Stimulated activated CD8-positive, alpha-beta memory T cell treated with anti-CD3 and anti-CD28 coated beads, Interleukin-15, amount 100 ng/mL, for 48 hours (primary cell): ENCODE measurements at regions not wholly inside any gene's neighbourhood (a gene's known extent, or its start where the extent isn't known, plus 50 kb on each side); places are given as distances from the start of the nearest gene placed in this dataset.

ENCODE experiments used
- DNase-seq, 2 donors: peaks; one replicate each; pipeline ENCODE4 v3.0.0-alpha.2; 2020; ENCODE audit warnings: low read depth in 2 of 2

DNA sequence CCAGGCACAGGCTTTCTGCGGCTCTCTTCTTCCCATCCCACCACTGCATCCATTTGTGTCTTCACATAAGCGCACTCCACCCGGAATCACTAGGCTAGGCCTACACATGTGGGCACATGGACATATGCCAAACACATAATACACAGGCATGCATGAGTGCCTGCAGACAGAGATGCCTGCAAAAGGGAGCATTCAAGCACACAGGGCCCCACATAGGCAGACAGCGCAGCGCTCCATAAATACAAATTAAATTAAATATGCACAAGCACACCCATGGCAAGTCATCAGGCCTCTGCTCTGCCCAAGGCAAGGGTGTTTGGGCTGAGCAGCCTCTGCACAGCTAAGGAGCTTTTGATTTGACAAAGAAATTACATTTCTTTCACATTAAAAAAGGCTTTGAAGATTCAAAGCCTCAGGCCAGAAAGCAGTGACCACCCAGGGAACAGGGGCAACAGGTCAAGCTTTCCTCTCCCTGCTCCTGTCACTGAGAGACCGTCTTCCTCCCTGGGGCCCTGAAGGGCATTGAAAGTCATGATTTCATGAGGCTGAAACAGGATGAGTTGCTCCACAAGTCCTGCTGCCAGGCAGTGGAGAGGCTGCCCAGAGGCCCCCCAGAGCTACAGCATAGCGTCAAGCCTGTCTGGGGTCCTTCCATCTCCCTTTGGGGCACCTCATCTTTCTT, 134.2 kb upstream of the LRFN2 start:
- DNase-seq: no peak

DNA sequence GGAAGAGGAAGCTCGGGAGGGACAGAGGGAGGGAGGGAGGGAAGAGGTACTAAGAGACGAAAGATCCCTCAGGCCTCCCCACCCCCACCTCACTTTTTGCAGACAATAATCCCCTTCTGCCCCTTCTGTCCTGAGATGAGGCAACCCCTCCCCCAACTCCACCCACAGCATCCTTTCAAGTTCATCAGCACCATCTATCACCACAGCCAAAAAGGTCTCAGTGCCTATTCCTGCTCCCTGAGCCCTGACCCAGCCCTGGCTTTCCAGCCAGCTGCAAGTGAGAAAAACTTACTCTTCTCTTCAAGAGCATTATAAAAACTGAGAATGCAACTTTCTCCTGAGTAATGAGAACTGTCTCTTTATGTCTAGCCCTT, 133.2 kb upstream of the LRFN2 start:
- DNase-seq: no peak

DNA sequence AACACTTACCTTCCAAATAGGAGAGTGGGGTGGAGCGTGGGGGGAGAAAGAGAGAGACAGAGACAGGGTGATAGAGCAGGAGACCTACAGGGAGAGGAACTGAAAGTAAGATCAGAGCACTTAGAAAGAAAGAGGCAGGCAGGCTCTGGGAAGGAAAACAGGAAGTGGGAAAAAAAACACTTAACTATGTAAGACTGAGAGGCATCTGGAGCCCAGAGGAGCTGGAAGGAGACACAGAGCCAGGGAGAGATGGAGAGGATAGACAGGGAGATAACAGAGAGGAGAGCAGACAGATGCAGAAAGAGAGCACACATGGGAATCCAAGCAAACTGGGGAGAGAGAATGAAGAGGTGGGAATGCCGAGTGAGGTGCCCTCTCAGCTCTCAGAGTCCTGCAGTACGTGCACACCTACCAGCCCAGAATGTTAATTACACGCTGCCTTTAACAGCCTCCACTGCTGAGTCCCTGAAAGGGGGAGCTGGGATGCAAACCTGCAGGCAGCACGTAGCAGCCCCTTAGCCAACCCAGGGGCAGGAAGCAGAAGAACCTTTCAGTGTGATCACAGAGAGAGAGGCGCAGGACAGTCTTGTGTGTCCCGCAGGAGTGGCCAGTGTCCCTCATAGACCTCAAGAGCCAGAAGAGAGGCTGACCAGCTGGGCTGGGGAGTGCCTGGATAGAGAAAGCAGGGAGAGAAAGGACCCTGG, 132.7 kb upstream of the LRFN2 start:
- DNase-seq: no peak

DNA sequence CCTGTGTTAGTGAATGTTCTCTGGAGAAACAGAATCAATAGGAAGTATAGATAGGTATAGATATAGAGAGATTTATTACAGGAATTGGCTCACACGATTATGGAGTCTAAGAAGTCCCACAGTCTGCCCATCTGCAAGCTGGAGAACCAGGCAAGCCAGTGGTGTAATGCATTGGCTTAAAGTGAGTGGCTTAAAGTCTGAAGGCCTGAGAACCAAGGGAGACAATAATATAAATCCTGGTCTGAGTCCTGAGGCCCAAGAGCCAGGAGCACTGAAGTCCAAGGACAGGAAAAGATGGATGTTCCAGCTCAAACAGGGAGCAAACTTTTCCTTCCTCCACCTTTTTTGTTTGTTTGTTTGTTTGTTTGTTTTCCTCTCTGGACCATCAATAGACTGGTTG, 131.2 kb upstream of the LRFN2 start:
- DNase-seq: no peak

DNA sequence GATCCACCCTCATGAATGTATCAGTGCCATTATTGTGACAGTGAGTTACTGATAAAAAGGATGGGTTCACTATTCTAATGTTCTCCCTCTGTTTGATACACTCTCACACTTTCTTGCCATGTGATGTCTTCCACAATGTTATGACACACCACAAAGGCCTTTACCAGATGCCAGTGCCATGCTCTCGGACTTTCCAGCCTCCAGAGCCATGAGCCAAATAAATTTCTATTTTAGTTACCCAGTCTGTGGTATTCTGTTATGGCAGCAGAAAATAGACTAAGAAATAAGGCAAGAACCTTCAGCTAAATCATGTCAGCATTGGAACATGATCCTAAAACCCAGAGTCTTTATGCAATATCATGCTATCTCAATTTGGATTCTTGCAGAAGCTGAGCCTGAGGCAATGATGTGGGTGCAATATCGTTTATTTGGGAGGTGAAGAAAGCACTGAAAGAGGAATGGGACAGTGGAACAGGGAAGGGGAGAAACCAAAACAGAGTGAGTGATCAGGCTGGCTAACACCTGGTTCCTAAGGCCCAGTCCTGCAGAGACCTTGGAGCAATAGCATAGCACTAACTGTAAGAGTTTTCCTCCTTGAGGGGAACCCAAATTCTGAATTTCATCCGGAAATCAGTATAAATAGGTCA, 130.4 kb upstream of the LRFN2 start:
- DNase-seq: no peak

DNA sequence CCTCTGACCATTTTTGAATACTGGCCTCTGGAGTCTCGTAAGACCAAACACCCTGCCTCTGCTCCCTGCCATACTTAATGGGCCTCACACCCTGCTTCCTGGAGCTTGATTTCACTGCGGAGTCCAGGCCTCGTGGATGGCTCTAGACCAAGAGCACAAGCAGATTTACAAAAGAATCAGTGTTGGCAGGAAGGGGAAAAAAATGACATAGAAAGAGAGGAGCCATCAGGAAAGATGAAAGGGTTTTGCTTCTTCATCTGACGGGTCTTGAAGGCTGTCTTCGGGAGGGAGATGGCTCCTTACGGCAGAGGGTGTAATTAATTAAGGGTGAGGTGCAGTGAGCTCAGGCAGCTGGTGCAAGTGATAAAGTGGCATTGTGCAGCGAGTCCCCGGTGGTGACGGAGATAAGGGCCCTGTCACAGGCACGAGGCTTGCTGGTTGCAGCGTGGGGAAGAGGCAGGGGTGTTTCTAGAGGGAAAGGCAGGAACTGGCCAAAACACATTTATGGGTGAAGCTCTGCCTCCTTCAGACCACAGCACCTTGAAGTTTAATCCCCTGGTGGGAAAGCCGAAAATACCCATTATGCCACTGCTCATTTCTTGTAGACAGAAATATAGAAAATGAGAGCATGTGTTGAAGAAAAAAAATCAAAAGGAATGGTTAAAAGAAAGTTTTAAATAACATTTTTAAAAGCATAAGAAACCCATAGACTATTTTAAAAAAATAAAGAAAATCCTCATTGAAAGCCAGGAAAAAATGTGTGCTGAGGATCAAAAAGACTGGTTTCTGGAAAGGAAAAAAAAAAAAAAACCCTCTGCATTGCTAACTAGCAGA, 128.6 kb upstream of the LRFN2 start:
- no peak for DNase-seq

DNA sequence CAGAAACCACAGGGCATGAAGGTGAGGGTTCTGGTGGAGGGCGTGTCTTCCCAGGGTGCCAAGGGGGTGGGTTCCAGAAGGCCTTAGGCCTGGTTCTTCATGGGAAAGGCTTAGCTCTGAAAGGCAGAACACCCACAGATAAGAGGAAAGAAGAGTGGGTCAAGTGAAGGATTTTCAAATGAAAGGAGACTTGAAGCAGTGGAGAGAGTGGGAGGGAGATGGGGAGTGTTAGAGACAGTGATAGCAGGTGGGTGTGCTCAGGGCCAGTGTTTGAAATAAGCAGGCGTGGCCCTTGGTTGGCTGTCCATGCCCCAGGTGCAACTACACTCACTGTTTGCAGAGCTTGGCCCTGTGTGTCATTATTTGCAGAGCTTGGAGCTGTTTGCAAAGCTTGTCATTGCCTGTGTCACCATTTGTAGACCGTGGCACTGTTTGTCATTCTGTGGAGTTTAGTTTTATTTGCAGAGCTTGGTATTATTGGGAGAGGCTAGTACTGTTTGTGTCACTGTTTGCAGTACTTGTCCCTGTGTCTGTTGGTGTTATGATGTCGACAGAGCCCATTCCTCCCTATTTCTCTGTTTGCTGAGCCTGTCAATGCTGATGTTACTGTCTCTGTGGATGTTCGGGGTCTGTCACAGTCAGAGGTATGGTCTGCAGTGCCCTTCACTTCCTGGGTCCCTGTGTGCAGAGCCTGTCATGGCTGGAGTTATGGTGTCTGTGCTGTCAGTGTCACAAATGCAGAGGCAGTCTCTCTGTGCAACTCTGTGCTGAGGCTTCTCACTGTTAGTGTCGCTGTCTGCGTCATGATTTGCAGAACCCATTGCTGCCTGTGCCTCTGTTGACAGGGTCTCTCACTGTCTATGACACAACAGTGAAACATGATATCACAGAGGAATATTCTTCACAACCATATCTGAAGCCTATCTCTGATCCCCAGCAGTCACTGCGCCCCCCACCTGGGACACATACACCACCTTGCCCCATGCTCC, 127.7 kb upstream of the LRFN2 start:
- DNase-seq: no peak

DNA sequence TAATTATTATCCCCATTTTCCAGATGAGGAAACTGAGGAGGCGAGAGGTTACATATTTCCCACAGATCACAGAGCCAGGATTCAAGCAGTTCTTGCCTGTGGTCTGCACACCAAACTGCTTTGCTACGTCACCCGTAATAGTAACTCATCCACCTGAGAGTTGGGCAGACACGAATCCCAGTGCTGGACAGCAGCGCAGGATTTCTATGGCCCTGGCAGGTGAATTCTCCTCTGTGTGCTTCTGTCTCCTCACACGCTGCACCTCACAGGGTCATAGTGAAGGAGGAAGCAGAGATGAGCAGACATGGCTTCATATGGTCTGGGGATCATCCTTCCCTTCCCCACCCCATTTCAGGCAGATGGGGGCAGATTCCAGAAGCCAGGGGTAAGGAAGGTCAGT, 127.0 kb upstream of the LRFN2 start:
- DNase-seq: no peak

DNA sequence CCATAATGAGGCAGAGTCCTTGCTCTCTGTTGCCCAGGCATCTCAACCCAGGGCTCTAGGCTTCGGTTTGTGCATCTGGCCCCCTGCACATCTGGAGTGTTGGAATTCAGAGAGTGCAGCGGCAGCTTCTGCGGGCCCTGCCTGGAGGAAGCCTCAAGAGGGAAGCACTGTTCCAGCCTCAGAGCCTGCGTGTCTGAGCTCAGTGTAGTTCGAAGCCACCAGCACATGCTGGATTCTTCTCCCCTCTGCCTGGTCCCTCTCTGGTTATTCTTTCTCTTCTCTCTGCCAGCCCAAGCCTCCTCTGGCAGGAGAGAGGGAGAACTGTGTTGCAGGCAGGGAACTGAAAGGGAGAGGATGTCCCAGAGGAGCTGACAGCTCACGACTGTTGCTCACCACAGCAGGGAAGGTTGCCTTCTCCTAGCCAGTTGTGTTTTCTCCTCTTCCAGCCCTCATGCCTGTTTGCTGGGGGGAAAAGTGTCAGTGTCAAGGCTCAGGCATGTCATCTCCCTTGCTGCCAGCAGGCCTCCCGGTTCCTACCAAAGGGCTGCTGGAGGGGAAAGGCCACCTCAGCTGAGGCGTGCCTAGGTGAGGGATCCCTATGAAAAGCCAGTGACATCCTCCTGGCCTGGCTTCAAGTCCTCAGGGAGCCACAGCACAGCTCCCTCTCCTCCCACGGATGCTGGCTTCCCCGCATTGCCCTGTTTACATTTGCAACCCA, 126.0 kb upstream of the LRFN2 start:
- DNase-seq: no peak

DNA sequence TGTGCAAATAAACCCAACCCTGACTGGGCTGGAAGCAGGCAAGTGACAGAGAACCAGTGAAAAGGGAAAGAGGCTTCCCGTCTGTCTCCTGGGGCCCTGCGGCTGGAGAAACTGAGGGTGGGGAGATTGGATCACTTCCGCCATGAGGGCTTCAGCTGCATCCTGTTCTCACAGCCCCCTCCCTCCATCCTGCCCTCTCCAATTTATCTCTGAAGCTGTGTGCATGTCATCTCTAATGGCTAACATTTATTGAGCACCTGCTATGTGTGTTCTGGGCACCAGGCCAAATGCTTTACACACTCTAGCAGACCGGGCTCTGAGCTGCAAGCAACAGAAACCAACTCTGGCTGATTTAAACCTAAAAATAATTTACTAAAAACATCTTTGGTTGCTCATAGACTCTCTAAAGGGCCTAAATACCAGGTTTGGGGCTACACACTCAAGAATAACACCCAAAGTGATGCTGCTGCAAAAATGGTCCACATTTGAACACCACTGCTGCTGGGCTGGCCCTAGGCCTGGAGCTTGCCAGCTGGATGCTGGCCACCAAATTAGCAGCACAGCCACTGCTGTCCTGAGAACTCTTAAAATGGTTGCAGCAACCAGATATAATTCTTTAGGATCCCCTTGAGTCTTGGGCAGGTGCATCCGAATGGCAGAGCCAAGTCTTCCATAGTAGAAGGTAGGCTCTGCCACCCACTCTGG, 123.6 kb upstream of the LRFN2 start:
- DNase-seq: no peak

DNA sequence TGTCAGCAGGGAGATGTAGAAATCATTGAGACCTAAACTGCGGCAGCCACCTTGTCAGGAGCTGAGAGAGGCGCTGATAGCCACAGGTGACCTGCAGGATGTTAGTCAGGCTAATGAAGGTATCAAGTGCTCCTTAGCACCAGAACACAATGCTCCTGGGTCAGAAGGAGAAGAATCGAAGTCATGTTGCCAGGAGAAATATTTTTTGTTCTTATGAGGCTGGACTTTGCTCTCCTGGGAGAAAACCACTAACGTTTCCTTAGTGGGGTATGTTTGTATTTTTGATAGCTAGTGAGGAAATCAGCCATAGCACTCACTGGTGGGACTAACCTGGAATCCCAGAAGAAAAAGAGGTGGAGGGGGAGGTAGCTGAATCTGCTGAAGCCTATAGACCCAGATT, 120.9 kb upstream of the LRFN2 start:
- no peak for DNase-seq

DNA sequence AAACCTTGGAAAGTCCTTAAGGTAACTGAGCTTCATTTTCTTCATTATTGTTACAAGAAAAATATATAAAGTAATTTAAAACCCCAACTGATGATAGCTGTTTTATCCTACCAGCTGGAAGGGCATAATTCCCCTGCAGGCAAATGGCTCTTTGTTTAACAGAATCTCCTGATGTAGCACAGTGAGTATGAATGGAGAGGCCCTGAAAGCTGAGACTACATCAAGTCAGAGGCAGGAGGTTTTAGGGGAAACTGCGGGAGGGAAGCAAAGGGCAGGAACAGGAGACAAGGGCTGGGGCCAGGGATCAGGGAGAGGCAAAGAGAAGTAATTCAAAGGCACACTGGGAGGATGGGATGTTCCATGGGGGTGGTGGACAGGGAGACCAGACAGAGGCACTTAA, 119.0 kb upstream of the LRFN2 start:
- DNase-seq: no peak

DNA sequence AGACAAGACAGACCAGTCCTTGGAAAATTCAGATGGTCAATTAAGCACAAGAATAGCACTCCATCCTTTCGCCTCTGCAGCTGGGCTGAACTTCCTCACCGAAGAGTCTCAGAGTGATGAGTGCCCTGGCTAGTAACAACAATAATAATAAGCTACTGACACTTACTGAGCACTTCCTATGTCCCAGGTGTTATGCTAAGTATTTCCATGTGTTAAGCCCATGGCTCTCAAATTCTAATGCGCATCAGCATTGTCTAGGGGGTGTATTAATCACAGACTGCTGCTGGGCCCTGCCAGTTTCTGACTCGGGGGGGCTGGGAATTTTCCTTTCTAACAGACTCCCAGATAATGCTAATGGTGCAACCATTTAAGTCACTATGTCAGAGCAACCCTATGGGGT, 118.2 kb upstream of the LRFN2 start:
- DNase-seq: no peak

DNA sequence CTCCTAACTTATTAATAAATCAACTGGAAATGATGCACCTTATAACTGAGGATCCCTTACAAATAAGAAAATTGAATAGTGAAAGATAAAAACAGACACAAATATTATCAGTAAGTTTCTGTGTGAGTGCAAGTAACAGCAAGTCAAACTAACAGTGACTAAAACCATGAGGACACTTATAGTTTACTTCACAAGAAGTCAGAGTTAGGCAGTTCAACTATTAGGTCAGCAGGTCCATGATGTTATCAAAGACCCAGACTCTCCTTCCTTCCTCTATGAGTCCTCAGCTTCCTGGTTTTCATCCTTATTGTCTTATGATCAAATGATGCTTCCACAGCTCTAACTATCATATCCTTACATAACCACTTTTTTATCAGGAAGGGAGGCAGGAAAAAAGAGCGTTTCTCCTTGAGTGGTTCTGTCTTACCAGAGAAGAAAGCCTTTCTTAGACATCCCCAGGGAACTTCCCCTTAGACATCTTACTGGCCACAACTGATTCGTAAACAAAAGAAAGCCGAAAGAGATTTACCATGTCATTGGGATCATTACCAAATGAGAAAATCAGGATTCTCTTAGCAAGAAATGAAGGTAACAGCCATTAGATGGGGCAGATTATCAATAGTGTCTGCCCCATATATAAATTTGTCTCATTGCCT, 114.3 kb upstream of the LRFN2 start:
- DNase-seq: no peak

DNA sequence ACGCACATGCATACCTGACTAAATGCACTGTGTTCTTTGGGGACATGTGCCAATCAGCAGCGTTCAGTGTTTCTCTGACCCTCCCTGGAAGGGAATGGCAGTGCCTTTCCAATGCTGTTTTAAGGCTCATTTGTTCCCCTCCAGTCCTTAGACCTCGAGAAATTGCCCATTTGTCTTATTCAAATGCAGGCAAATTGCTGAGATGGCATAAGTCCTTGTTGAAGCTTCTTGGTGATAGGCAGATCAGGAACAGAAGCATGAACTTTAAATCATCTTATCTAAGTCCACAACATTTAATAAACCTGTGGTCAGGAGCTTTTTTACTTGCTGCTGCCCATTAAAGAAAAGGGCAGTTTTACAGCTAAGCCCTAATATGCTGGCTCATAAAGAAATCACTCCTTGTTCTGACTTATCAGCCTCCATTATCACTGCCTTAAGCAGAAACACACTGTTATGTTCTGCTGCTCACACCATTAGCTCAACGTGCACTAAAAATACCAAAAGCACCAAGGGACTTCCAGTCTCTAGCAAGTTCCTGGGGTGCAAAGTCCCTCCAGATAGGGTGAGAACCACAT, 112.9 kb upstream of the LRFN2 start:
- DNase-seq: no peak

DNA sequence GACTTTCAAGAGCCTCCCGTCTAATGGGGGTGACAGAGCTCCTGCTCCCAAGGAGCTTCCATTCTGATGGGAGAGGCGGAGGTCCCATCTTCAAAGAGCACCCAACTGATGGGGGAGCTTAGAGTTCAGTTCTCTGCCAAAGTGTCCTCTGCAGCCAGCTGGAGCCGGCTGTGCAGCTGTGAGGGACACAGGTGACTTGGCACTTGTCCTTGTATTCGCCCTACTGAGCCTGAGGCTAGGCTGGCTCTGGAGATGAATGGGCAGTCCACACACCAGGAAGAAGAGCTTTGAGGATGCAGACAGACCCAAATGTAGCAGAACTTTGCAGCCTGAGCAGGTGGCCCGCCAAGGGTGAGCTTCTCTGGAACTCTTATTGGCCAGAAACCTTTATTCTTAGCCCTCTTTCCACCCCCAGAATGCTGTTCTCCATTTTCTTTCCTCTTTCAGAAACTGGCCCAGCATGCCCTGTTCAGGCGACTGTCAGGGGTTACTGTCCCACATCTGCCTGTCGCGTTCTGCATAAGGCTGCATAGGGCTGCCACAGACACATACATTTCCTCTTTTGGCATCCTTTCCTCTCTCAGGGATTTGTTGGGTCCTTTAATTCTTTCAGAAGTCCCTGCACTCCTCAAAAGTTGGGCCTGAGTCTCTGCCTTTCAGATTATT, 108.7 kb upstream of the LRFN2 start:
- no peak for DNase-seq

DNA sequence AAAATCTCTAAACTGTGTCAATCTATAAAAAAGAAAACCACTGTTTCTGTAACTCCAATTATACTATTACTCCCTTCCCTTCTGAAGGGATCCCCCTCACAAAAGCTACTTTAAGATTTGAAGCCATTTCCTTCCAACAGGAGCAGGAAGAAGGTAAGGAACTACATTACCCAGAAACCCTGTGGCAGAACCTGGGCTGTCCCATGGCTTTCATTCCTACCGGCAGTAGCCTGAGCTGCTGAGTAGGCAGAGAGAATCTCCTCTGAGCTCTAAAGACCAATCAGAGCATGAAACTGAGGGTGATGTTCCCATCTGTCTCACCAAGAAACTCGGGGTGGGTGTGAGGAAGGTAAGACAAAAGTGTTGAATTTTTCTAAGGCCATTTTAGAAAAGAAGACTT, 108.0 kb upstream of the LRFN2 start:
- no peak for DNase-seq

DNA sequence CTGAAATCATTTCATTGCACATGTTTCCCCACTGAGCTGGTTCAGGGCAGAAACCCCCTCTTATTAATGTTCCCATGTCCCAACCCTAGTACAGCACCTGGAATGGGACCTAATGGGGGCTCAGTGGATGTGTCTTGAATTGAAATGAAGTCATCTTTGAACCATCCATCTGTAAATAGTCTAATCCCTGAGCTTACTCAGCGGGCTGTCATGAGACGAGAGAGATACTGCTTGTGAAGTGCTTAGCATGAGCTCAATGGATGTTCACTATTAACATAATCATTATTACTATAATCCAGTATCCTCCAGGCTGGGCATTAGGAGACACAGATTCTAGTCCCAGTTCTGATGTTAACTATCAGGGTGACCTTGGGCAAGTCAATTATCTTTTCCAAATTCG, 106.6 kb upstream of the LRFN2 start:
- no peak for DNase-seq

DNA sequence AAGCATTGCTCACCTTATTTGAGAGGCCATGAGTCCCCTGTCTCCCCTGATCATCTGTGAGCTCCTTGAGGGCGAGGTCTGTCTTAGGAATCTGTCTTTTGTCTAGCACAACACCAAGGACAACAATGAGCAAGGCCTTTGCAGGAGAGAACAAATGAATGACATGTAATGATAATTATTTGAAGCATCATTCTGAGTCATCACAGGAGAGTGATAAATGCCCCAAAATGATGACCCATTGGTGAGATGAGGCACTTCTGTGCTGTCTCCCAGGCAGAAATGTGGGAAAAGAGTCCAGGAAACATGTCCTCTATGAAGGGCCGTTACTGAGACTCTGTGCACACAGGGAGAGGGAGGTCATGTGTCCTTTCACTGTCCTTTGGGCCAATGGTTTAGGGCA, 105.2 kb upstream of the LRFN2 start:
- DNase-seq: no peak
